ENCODE measurements at regions not wholly inside any gene's neighbourhood (a gene's known extent, or its start where the extent isn't known, plus 50 kb on each side); places are given as distances from the start of the nearest gene placed in this dataset.

DNA sequence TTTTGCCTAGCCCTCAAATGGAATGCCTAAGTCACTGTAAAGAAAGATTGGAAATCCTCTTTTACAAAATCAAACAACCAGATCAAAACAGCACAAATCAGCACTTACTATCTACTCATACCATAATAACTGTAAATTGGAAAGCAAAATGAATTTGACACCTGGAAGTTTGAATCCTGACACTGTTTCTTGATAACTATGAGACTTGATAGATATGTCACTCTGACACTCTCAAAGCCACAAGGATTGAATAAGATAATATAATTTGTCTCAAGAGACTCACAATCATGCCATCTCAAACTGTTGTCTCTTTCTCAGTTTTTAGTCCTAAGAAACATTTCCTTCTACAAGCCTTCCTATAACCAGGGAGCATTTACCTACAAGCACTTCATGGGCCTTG is 302.6 kb upstream of the DIAPH2 start:
- DNase-seq (ENCODE audit: extremely low read depth, low read depth), result no peak
- TF ChIP-seq, protein P1, sequence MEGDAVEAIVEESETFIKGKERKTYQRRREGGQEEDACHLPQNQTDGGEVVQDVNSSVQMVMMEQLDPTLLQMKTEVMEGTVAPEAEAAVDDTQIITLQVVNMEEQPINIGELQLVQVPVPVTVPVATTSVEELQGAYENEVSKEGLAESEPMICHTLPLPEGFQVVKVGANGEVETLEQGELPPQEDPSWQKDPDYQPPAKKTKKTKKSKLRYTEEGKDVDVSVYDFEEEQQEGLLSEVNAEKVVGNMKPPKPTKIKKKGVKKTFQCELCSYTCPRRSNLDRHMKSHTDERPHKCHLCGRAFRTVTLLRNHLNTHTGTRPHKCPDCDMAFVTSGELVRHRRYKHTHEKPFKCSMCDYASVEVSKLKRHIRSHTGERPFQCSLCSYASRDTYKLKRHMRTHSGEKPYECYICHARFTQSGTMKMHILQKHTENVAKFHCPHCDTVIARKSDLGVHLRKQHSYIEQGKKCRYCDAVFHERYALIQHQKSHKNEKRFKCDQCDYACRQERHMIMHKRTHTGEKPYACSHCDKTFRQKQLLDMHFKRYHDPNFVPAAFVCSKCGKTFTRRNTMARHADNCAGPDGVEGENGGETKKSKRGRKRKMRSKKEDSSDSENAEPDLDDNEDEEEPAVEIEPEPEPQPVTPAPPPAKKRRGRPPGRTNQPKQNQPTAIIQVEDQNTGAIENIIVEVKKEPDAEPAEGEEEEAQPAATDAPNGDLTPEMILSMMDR (IDR thresholded peaks at IDR 0.05; ENCODE audit: low read depth, low read length), result no peak

GRCh38 chrX:96383428-96383827 is 301.2 kb upstream of the DIAPH2 start:
- DNase-seq (ENCODE audit: extremely low read depth, low read depth), result no peak
- TF ChIP-seq, protein P1 (IDR thresholded peaks at IDR 0.05; ENCODE audit: low read depth, low read length), result no peak

- no peak for DNase-seq (ENCODE audit: extremely low read depth, low read depth)
- TF ChIP-seq, protein P1 (IDR thresholded peaks at IDR 0.05; ENCODE audit: low read depth, low read length), result no peak
Observed at GRCh38 chrX:96386325-96386724, 298.3 kb upstream of the DIAPH2 start.

GRCh38 chrX:96386981-96387380 is 297.7 kb upstream of the DIAPH2 start:
- TF ChIP-seq, protein P1 (IDR thresholded peaks at IDR 0.05; ENCODE audit: low read depth, low read length), result no peak
- no peak for DNase-seq (ENCODE audit: extremely low read depth, low read depth)

DNA sequence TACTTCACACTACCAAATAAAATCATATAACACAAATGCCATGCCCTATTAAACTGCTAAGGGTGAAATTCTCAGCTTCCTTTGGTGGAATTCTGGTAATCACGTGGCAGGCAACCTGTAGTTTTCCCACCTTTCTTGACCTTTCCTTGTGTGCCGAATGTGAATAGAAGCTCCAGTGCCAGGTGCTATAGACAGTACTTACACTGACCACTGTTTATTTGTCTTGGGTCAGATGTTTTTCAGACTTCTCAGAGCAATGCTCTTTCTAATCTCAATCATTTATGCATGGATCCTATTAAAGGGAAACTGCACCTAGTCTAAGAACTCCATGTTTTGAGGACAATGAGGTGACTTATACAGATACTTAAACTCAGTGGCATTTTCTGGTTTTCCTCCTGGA is 296.8 kb upstream of the DIAPH2 start:
- TF ChIP-seq, protein P1 (IDR thresholded peaks at IDR 0.05; ENCODE audit: low read depth, low read length), result no peak
- no peak for DNase-seq (ENCODE audit: extremely low read depth, low read depth)

- no peak for DNase-seq (ENCODE audit: extremely low read depth, low read depth)
- TF ChIP-seq, protein P1 (IDR thresholded peaks at IDR 0.05; ENCODE audit: low read depth, low read length), result no peak
Observed at GRCh38 chrX:96389281-96390047, 295.2 kb upstream of the DIAPH2 start.

DNA sequence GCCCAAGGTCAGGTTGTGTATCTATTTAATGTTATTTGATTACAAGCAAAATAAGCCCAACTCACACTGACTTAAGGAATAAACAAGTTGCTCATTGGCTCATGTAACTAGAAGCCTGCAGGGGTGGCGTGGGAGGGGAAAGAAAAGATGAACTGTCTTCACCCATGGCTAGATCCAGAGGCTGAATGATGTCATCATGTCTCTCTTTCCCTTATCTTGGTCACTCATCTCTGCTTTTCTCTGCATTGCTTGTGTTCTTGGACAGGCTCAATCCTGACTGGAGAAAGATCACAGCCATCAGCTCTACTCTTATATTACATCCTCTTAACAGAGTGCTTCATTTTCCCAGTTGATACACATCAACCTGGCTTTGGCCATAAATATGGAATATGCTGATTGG is 290.0 kb upstream of the DIAPH2 start:
- DNase-seq (ENCODE audit: extremely low read depth, low read depth), result no peak
- TF ChIP-seq, protein P1 (IDR thresholded peaks at IDR 0.05; ENCODE audit: low read depth, low read length), result no peak

Measured in AG09319 (cell line).